GM20000 (cell line): ENCODE measurements at regions not wholly inside any gene's neighbourhood (a gene's known extent, or its start where the extent isn't known, plus 50 kb on each side); places are given as distances from the start of the nearest gene placed in this dataset.

Experiments used
- DNase-seq: peaks from one replicate; pipeline ENCODE4 v3.0.0; 2012; ENCODE audit warnings: low spot score
- CTCF ChIP-seq: IDR thresholded peaks from 2 replicates; pipeline ENCODE4 v1.5.1; 2012; ENCODE audit warnings: mild to moderate bottlenecking, control low read depth; ENCODE audit errors: extremely low read depth, missing control alignments

GRCh38 chr3:34919025-34919424 lies 720.3 kb upstream of the ARPP21 start:
- DNase-seq = no peak

GRCh38 chr3:34920806-34921205 lies 718.5 kb upstream of the ARPP21 start:
- DNase-seq = no peak
- TF ChIP-seq CTCF = no peak

More at GRCh38 chr3:34919025-34919424, 720.3 kb upstream of the ARPP21 start:
- TF ChIP-seq CTCF = no peak

- no peak for TF ChIP-seq CTCF
- no peak for DNase-seq
Observed at GRCh38 chr3:34924961-34925360, 714.4 kb upstream of the ARPP21 start.

- no peak for DNase-seq
- no peak for TF ChIP-seq CTCF
Observed at GRCh38 chr3:34925851-34926250, 713.5 kb upstream of the ARPP21 start.

- DNase-seq = no peak
- no peak for TF ChIP-seq CTCF
Observed at GRCh38 chr3:34929036-34929435, 710.3 kb upstream of the ARPP21 start.

- no peak for TF ChIP-seq CTCF
- DNase-seq = no peak
Observed at GRCh38 chr3:34934660-34935059, 704.7 kb upstream of the ARPP21 start.

- DNase-seq = no peak
- no peak for TF ChIP-seq CTCF
Observed at GRCh38 chr3:34938784-34939183, 700.5 kb upstream of the ARPP21 start.
